ENCODE measurements at regions not wholly inside any gene's neighbourhood (a gene's known extent, or its start where the extent isn't known, plus 50 kb on each side); places are given as distances from the start of the nearest gene placed in this dataset.

DNA sequence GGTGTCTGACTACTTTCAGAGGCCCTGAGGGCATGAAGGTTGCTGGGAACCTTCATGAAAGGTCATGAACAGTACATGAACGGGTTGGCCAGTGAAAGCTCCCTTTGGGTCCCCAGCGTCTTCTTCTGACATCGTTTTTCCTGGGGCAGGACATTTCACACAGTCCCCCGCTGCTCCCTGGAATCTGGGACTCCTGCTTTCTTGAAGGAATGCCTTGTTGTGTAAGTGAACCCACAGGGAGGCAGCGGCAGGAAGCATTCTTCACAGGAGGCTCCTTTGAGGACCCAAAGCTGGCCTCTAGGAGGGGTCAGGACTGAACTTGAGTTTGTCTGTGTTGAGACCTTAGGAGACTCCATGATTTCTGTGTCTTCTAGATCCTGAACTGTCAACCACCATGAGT lies 144.3 kb downstream of the KCNE4 start:
- no peak overlapping the region for H3K4me3 ChIP-seq (ENCODE audit: low read depth, low read length)
- TF ChIP-seq, protein P1, sequence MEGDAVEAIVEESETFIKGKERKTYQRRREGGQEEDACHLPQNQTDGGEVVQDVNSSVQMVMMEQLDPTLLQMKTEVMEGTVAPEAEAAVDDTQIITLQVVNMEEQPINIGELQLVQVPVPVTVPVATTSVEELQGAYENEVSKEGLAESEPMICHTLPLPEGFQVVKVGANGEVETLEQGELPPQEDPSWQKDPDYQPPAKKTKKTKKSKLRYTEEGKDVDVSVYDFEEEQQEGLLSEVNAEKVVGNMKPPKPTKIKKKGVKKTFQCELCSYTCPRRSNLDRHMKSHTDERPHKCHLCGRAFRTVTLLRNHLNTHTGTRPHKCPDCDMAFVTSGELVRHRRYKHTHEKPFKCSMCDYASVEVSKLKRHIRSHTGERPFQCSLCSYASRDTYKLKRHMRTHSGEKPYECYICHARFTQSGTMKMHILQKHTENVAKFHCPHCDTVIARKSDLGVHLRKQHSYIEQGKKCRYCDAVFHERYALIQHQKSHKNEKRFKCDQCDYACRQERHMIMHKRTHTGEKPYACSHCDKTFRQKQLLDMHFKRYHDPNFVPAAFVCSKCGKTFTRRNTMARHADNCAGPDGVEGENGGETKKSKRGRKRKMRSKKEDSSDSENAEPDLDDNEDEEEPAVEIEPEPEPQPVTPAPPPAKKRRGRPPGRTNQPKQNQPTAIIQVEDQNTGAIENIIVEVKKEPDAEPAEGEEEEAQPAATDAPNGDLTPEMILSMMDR (IDR thresholded peaks at IDR 0.05; ENCODE audit: insufficient read depth, low read depth, low read length, missing control alignments), result no peak
- DNase-seq (ENCODE audit: low read depth), result no peak

DNA sequence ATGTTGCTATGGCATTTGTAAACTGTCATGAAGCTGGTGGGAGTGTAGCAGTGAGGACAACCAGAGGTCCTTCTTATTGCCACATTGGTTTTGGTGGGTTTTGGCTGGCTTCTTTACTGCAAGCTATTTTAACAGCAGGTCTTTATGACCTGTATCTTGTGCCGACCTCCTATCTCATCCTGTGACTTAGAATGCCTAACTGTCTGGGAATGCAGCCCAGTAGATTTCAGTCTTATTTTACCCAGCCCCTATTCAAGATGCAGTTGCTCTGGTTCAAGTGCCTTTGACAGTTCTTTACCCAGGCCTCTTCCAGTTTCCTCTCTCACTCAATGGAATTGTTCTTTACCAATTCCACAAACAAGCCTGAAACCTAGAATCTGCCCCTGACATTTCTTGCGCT lies 145.1 kb downstream of the KCNE4 start:
- TF ChIP-seq, protein P1 (IDR thresholded peaks at IDR 0.05; ENCODE audit: insufficient read depth, low read depth, low read length, missing control alignments), result no peak
- no peak for DNase-seq (ENCODE audit: low read depth)

DNA sequence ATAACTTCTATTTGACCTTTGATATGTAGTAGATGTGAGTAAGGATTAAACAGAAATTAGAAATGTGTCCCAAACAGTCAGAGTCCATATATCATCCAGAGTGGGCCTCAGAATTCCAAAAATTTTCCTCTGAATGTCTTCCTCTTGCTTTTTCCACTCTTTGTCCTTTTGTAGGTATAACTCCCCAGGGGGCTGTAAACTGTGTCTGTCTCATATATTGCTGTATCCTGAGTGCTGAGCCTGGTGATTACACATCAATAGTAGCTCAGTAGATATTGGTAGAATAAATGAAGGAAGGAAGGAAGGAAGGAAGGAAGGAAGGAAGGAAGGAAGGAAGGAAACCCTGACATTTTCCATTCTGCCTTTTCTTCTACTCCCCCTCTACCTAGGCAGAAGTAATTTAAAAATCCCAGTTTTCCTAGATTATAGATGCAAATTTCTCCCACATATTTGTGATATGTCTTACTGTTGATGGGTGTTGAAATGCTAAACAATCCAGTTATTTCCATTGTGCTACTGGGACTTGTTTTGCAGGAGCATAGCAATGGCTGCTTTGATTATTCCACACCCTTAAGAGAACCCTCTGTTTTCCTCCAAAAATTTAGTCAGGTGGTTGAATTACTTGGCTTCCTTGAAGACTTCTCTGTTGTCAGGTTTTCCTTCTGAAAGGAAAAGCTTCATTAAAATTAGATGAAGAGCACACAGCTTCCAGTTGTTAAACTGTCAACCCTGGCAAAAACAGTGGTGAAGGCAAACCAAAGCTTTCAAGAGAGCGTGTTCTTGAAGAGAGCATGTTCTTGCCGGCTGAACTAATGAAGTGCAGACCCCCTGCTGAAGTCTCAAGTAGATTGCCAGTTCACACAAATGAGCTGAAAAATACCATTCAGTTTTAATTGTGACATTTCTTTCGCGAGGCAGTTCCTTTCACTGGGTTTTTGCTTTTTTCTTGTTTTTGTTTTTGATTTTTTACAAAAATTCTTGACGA lies 147.8 kb downstream of the KCNE4 start:
- TF ChIP-seq, protein P1 (IDR thresholded peaks at IDR 0.05; ENCODE audit: insufficient read depth, low read depth, low read length, missing control alignments), result no peak
- H3K4me3 ChIP-seq (ENCODE audit: low read depth, low read length), result no peak overlapping the region
- DNase-seq (ENCODE audit: low read depth), result no peak

More for the DNA sequence above, 145.1 kb downstream of the KCNE4 start:
- H3K4me3 ChIP-seq (ENCODE audit: low read depth, low read length), result no peak overlapping the region

DNA sequence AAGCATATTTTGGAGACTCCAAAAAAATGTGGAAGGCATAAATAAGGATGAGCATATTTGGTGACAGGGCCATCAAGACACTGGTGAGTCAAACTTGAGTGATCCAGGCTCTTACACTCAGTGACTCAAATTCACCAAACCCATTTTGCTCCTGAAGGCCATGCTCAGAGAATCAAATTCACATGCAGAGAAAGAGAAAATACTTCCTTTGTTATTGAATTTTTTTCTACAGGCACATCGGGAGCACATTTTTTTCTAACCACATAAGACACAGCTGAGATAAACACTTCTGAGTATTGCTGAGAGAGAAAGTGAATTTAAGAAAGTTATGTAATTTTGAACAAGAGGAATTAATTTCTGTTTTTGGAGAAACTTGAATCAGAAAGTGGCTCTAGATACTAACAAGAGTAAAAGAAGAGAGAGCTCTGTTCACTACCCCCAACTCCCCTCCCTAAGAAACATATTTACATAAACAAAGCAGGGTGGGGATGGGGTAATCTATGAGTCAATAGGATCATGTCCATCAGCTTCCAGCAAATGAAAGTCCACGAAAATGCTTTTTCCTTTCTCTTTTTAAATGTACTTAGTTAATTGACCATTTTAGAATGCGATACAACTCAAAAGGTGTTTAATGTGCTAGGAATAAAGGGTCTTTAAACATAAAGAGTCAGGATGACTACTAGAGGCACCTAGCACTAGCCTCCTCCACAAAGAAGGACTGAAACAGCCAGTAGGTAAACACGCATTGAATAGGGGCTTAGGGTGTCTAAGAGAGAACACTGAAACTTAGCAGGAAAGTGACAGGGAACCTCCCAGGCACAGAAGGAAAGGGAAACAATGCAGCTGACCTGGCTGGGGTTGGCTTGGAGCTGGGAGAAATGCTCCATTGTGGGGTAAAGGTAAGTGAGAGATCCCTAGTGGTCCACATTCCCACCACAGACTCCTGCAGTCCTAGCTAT lies 152.3 kb downstream of the KCNE4 start:
- DNase-seq (ENCODE audit: low read depth), result no peak
- TF ChIP-seq, protein P1 (IDR thresholded peaks at IDR 0.05; ENCODE audit: insufficient read depth, low read depth, low read length, missing control alignments), result no peak
- no peak overlapping the region for H3K4me3 ChIP-seq (ENCODE audit: low read depth, low read length)

DNA sequence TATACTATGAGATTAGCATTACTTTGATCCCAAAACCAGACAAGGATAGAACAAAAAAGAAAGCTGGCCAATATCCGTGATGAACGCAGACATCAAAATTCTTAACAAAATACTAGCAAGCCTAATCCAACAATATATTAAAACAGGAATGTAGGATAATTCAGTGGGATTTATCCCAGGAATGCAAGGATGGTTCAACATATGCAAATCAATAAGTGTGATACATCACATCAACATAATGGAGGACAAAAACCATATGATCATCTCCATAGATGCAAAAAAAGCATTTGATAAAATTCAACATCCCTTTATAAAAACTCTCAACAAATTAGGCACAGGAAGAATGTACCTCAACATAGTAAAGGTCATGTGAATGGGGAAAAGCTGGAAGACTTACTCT lies 158.5 kb downstream of the KCNE4 start:
- TF ChIP-seq, protein P1 (IDR thresholded peaks at IDR 0.05; ENCODE audit: insufficient read depth, low read depth, low read length, missing control alignments), result no peak
- no peak for DNase-seq (ENCODE audit: low read depth)
- H3K4me3 ChIP-seq (ENCODE audit: low read depth, low read length), result no peak overlapping the region

DNA sequence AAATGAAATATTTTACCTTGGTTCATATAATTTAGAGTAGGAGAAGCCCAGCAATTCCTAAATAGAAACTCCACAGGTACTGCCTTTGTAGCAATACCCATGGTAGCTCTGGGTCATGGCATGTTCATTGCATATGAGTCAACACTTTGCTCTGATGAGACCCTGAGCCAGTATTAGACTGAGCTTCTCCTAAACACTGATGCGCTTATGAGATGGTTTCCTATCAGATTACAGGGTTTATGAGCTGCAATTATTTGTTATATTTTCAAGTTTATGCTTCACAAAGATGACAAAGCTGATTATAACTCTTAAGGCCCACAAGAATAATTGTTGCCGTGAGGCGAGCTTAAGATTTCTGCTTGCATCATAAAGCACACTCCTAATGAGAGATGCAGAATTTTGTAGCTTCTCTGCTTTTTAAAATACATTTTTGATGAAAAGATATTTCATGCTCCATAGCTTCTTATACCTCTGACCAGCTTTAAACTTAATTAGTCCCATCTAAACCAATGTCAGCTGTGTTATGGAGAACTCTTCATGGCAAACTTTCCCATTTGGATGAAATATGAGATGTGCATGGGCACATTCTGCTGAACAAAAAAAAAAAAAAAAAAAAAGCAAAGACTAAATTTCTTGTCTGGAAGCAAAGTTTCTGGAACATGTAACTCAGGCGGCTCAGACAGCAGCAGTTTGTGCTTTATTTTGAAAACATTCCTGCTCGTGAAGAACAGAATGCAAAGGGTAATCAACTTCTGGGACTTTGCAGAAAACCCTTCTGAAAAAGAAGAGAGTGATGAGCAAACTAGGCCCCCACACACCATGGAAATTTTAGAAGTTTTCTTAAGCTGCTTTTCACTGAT lies 162.6 kb downstream of the KCNE4 start:
- no peak overlapping the region for H3K4me3 ChIP-seq (ENCODE audit: low read depth, low read length)
- TF ChIP-seq, protein P1 (IDR thresholded peaks at IDR 0.05; ENCODE audit: insufficient read depth, low read depth, low read length, missing control alignments), result no peak
- no peak for DNase-seq (ENCODE audit: low read depth)
